Adrenal gland (tissue), 9 donors: ENCODE measurements at regions not wholly inside any gene's neighbourhood (a gene's known extent, or its start where the extent isn't known, plus 50 kb on each side); places are given as distances from the start of the nearest gene placed in this dataset.

ENCODE experiments used
- DNase-seq, 7 donors: peaks; one replicate each; pipeline ENCODE4 v3.0.0-alpha.2; 2019 to 2020
- H3K27ac ChIP-seq, 5 donors: fragments of 200-600 bp; sonication (generic) in 4 of 5; 1 replicate in 3 of 5; 2 replicates in 2 of 5; pipeline versions ENCODE4 v1.5.1 to v1.8.0; 2016 to 2020; ENCODE audit warnings: mild to moderate bottlenecking in 1 of 5
- H3K27me3 ChIP-seq: fragments of 200-600 bp; 2 replicates; pipeline ENCODE4 v1.8.0; 2021
- H3K36me3 ChIP-seq, 2 donors: fragments of 200-600 bp; replicated peaks in 1 of 2; 1 replicate in 1 of 2; 2 replicates in 1 of 2; pipeline versions ENCODE4 v1.5.1 to v1.8.0; 2018 to 2022
- H3K4me1 ChIP-seq, 2 donors: fragments of 200-600 bp; replicated peaks in 1 of 2; 1 replicate in 1 of 2; 2 replicates in 1 of 2; pipeline versions ENCODE4 v1.5.1 to v1.8.0; 2018 to 2021
- H3K4me3 ChIP-seq, 4 donors: fragments of 200-600 bp; sonication (generic) in 3 of 4; one replicate each; pipeline ENCODE4 v1.5.1; 2016 to 2018
- H3K9me3 ChIP-seq, 3 donors: fragments of 200-600 bp; sonication (generic) in 1 of 3; replicated peaks in 1 of 3; 1 replicate in 2 of 3; 2 replicates in 1 of 3; pipeline versions ENCODE4 v1.5.1 to v1.8.0; 2016 to 2021
- POLR2A ChIP-seq, 2 donors: fragments of 450-650 bp; IDR thresholded peaks; one replicate each; pipeline ENCODE4 v1.6.1; 2017; ENCODE audit warnings: antibody characterized with exemption in 2 of 2, mild to moderate bottlenecking in 2 of 2, moderate library complexity in 1 of 2
- WGBS, 4 donors: extraction: QIAGEN DNeasy Blood & Tissue Kit in 2 of 4; methylation state at CpG; one replicate each; pipeline versions ENCODE4 v1.1.5 to v1.1.7; 2013 to 2017; 5-methylcytosine and 5-hydroxymethylcytosine counted together
- intact Hi-C, 2 donors: fragments of 100-400 bp; cut with DNase I; formaldehyde crosslinking; loops; one replicate each; pipeline versions ENCODE4 v1.14.1 to v1.15.0; 2022 to 2023
- TF ChIP-seq, protein P1 (sequence below), 6 experiments: fragments of 450-650 bp in 4 of 6; fragments of 200-600 bp in 2 of 6; sonication (generic) in 1 of 6; IDR thresholded peaks; 1 replicate in 5 of 6; 2 replicates in 1 of 6; pipeline versions ENCODE4 v1.5.1 to v1.8.0; 2016 to 2021; ENCODE audit warnings: antibody characterized with exemption in 6 of 6, mild to moderate bottlenecking in 2 of 6, moderate library complexity in 1 of 6
- donor health status: healthy with polysubstance abuse.
- donor health status: Bipolar disorder and iron deficiency.
- donor health status: DM: yes; HTN: yes; CAD: no.
- donor health status: DM: no; HTN: no; CAD: no.
- donor health status: DM: no; HTN: no; CAD: no.

DNA sequence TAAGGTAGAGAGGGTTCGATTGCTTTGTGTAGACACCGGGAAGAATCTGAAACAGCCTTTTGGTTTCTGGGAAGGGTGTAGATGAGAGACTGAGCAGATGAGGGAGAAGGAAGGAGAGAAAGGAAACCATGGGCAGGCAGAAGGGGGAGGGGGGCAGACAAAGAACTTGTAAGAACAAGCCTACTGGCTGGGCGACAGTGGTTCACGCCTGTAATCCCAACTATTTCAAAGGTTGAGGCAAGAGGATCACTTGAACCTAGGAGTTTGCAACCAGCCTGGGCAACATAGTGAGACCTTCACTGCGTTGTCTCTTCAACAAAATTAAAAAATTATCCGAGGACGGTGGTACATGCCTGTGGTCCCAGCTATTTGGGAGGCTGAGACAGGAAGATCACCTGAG, 106.2 kb downstream of the TM2D1 start:
- WGBS, 4 donors = 81 to 94% (median 89%) methylated on average over 7 of the region's 7 CpGs
- intact Hi-C loops = no loop called here
- Histone ChIP-seq H3K27ac (no peak overlapping the region), H3K27me3 (no peaks in the 10 kb centered on the region), H3K4me3 (no peak overlapping the region), H3K4me1 (no peaks in the 10 kb centered on the region), H3K9me3 (no peaks in the 10 kb centered on the region), H3K36me3 (no peaks in the 10 kb centered on the region)
- no peak for DNase-seq
- TF ChIP-seq, protein P1, sequence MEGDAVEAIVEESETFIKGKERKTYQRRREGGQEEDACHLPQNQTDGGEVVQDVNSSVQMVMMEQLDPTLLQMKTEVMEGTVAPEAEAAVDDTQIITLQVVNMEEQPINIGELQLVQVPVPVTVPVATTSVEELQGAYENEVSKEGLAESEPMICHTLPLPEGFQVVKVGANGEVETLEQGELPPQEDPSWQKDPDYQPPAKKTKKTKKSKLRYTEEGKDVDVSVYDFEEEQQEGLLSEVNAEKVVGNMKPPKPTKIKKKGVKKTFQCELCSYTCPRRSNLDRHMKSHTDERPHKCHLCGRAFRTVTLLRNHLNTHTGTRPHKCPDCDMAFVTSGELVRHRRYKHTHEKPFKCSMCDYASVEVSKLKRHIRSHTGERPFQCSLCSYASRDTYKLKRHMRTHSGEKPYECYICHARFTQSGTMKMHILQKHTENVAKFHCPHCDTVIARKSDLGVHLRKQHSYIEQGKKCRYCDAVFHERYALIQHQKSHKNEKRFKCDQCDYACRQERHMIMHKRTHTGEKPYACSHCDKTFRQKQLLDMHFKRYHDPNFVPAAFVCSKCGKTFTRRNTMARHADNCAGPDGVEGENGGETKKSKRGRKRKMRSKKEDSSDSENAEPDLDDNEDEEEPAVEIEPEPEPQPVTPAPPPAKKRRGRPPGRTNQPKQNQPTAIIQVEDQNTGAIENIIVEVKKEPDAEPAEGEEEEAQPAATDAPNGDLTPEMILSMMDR (IDR thresholded peaks at IDR 0.05) = no peak
- no peak for TF ChIP-seq POLR2A (IDR thresholded peaks at IDR 0.05)

DNA sequence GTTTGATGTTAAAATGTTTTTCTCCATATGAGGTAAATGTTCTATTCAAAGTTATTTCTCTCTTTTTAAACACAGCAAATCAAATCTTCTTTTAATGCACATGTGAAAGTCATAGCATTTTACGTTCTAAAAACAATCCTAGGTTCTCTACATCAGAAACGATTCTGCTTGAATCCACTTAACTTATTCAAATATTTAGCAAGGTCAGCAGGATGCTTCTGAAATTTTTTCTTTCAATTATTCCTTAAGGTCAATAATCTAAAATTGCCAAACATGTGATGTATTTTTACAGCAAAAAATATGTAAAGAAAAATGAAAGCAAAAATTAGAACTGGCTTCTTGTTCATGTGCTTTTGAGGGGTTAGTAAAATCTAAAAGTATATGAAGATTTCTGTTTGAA, 106.7 kb downstream of the TM2D1 start:
- H3K4me3 ChIP-seq = no peak overlapping the region
- WGBS, 4 donors = 72 to 77% (median 74%) methylated on average over 2 of the region's 2 CpGs
- no peak overlapping the region for H3K27ac ChIP-seq
- no peaks in the 10 kb centered on the region for H3K9me3 ChIP-seq
- DNase-seq = no peak
- H3K4me1 ChIP-seq = no peaks in the 10 kb centered on the region
- no peaks in the 10 kb centered on the region for H3K27me3 ChIP-seq
- intact Hi-C loops = no loop called here
- TF ChIP-seq, protein P1 (IDR thresholded peaks at IDR 0.05) = no peak
- no peak for TF ChIP-seq POLR2A (IDR thresholded peaks at IDR 0.05)
- H3K36me3 ChIP-seq = no peaks in the 10 kb centered on the region

GRCh38 chr1:61616830-61617229, 108.1 kb downstream of the TM2D1 start:
- 88 to 94% (median 92%) methylated on average over 3 of the region's 3 CpGs for WGBS, 4 donors
- intact Hi-C loops = no loop called here
- H3K27me3 ChIP-seq = no peaks in the 10 kb centered on the region
- no peaks in the 10 kb centered on the region for H3K9me3 ChIP-seq
- H3K36me3 ChIP-seq = no peaks in the 10 kb centered on the region
- no peak for DNase-seq
- TF ChIP-seq POLR2A (IDR thresholded peaks at IDR 0.05) = no peak
- TF ChIP-seq, protein P1 (IDR thresholded peaks at IDR 0.05) = no peak
- peak overlapping the region in 1 of 5 donors; percentile 50 for H3K27ac ChIP-seq
- H3K4me1 ChIP-seq = no peaks in the 10 kb centered on the region
- no peak overlapping the region for H3K4me3 ChIP-seq

DNA sequence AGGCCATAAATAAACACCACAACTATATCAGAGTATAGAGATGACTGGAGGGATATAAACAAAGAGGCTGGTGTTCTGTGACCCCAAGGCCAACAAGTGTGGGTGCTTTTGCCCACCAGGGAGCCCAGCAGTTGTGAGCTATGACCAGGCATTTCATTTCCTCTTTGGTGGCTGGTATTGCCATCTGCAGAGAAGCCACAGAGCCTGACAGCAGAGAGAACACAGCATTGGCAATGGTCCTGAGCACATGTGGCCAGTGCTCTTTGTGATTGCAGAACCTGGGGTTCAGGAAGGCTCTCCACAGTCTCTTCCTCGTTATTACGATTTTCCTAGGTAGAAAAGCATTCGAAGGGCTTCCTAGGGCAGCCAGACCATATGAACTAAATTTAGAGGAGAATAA, 112.3 kb downstream of the TM2D1 start:
- no peaks in the 10 kb centered on the region for H3K27me3 ChIP-seq
- no peak overlapping the region for H3K4me3 ChIP-seq
- intact Hi-C loops = no loop called here
- TF ChIP-seq, protein P1 (IDR thresholded peaks at IDR 0.05) = no peak
- TF ChIP-seq POLR2A (IDR thresholded peaks at IDR 0.05) = no peak
- 60 to 82% (median 69%) methylated on average over 3 of the region's 3 CpGs for WGBS, 4 donors
- no peak for DNase-seq
- no peaks in the 10 kb centered on the region for H3K36me3 ChIP-seq
- H3K9me3 ChIP-seq = no peaks in the 10 kb centered on the region
- no peaks in the 10 kb centered on the region for H3K4me1 ChIP-seq
- H3K27ac ChIP-seq = no peak overlapping the region
